Peyer's patch (tissue), 4 donors: ENCODE measurements at regions not wholly inside any gene's neighbourhood (a gene's known extent, or its start where the extent isn't known, plus 50 kb on each side); places are given as distances from the start of the nearest gene placed in this dataset.

Experiments
- DNase-seq, 3 donors: peaks; one replicate each; pipeline ENCODE4 v3.0.0-alpha.2; 2017 to 2019
- H3K27ac ChIP-seq, 4 donors: fragments of 200-600 bp; sonication (generic); one replicate each; pipeline ENCODE4 v1.5.1; 2016 to 2019
- H3K27me3 ChIP-seq, 2 donors: fragments of 200-600 bp; sonication (generic); one replicate each; pipeline ENCODE4 v1.5.1; 2019
- H3K36me3 ChIP-seq, 3 donors: fragments of 200-600 bp; sonication (generic); one replicate each; pipeline ENCODE4 v1.5.1; 2016 to 2019
- H3K4me1 ChIP-seq, 4 donors: fragments of 200-600 bp; sonication (generic); one replicate each; pipeline ENCODE4 v1.5.1; 2016 to 2019
- H3K4me3 ChIP-seq, 4 donors: fragments of 200-600 bp; sonication (generic); 1 replicate in 3 of 4; 2 replicates in 1 of 4; pipeline ENCODE4 v1.5.1; 2016 to 2019; ENCODE audit warnings: mild to moderate bottlenecking in 1 of 4
- H3K9me3 ChIP-seq, 4 donors: fragments of 200-600 bp; sonication (generic); one replicate each; pipeline ENCODE4 v1.5.1; 2016 to 2019; ENCODE audit warnings: mild to moderate bottlenecking in 1 of 4
- CTCF ChIP-seq, 6 experiments: fragments of 450-650 bp in 4 of 6; fragments of 200-600 bp in 2 of 6; sonication (generic) in 1 of 6; IDR thresholded peaks; one replicate each; pipeline ENCODE4 v1.5.1; 2017 to 2019; ENCODE audit warnings: antibody characterized with exemption in 6 of 6, mild to moderate bottlenecking in 3 of 6, moderate library complexity in 1 of 6
- POLR2A ChIP-seq, 2 donors: fragments of 450-650 bp; IDR thresholded peaks; one replicate each; pipeline ENCODE4 v1.5.1; 2017; ENCODE audit warnings: antibody characterized with exemption in 2 of 2, mild to moderate bottlenecking in 2 of 2, moderate library complexity in 2 of 2

- Histone ChIP-seq H3K4me3 (no peak overlapping the region), H3K36me3 (no peaks in the 10 kb centered on the region), H3K27me3 (no peaks in the 10 kb centered on the region), H3K4me1 (no peaks in the 10 kb centered on the region), H3K9me3 (no peaks in the 10 kb centered on the region), H3K27ac (no peak overlapping the region)
- DNase-seq, result no peak
- TF ChIP-seq POLR2A (IDR thresholded peaks at IDR 0.05) (no peak), CTCF (IDR thresholded peaks at IDR 0.05) (no peak)
These were observed 421.0 kb upstream of the RBMS3 start for GRCh38 chr3:28859897-28860296.

GRCh38 chr3:28860307-28860706, 420.6 kb upstream of the RBMS3 start:
- Histone ChIP-seq H3K27ac (no peak overlapping the region), H3K27me3 (no peaks in the 10 kb centered on the region), H3K9me3 (no peaks in the 10 kb centered on the region), H3K4me3 (no peak overlapping the region), H3K36me3 (no peaks in the 10 kb centered on the region), H3K4me1 (no peaks in the 10 kb centered on the region)
- no peak for DNase-seq
- TF ChIP-seq POLR2A (IDR thresholded peaks at IDR 0.05) (no peak), CTCF (IDR thresholded peaks at IDR 0.05) (no peak)

GRCh38 chr3:28863186-28863585, 417.7 kb upstream of the RBMS3 start:
- DNase-seq, result no peak
- H3K27me3 ChIP-seq, result no peaks in the 10 kb centered on the region
- H3K4me1 ChIP-seq, result no peaks in the 10 kb centered on the region

DNA sequence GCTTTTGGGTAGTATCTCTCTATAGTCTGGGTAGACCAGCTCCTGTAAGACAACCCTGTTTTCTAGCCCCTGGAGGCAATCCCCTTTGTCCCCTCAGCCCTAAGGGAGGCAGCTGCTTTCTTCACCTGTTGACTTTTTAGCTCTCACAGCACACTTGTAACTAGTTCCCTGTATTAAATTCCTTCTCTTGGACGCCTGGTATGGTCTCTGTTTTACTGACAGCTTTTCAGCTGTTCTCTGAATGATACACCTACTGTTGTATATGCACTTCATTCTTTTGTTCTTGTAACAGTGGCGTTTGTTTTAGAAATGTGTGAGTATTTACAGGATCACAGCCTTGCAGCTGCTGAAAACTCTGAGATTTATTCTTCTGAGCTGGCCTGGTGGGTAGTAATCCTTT, 413.0 kb upstream of the RBMS3 start:
- Histone ChIP-seq H3K9me3 (no peaks in the 10 kb centered on the region), H3K4me1 (no peaks in the 10 kb centered on the region), H3K4me3 (no peak overlapping the region), H3K36me3 (no peaks in the 10 kb centered on the region), H3K27me3 (no peaks in the 10 kb centered on the region), H3K27ac (no peak overlapping the region)
- no peak for TF ChIP-seq CTCF (IDR thresholded peaks at IDR 0.05)
- TF ChIP-seq POLR2A (IDR thresholded peaks at IDR 0.05), result no peak
- no peak for DNase-seq

More at GRCh38 chr3:28863186-28863585, 417.7 kb upstream of the RBMS3 start:
- Histone ChIP-seq H3K4me3 (no peak overlapping the region), H3K9me3 (no peaks in the 10 kb centered on the region), H3K27ac (no peak overlapping the region), H3K36me3 (no peaks in the 10 kb centered on the region)
- no peak for TF ChIP-seq CTCF (IDR thresholded peaks at IDR 0.05)
- TF ChIP-seq POLR2A (IDR thresholded peaks at IDR 0.05), result no peak

GRCh38 chr3:28868897-28869296, 412.0 kb upstream of the RBMS3 start:
- no peak for TF ChIP-seq CTCF (IDR thresholded peaks at IDR 0.05)
- TF ChIP-seq POLR2A (IDR thresholded peaks at IDR 0.05), result no peak
- Histone ChIP-seq H3K9me3 (no peaks in the 10 kb centered on the region), H3K4me3 (no peak overlapping the region), H3K27me3 (no peaks in the 10 kb centered on the region), H3K4me1 (no peaks in the 10 kb centered on the region), H3K36me3 (no peaks in the 10 kb centered on the region), H3K27ac (no peak overlapping the region)
- DNase-seq, result no peak

GRCh38 chr3:28877912-28878311, 403.0 kb upstream of the RBMS3 start:
- Histone ChIP-seq H3K36me3 (no peaks in the 10 kb centered on the region), H3K27ac (no peak overlapping the region), H3K4me3 (no peak overlapping the region), H3K9me3 (no peaks in the 10 kb centered on the region), H3K4me1 (no peaks in the 10 kb centered on the region), H3K27me3 (no peaks in the 10 kb centered on the region)
- TF ChIP-seq POLR2A (IDR thresholded peaks at IDR 0.05), result no peak
- no peak for DNase-seq
